ENCODE measurements at regions not wholly inside any gene's neighbourhood (a gene's known extent, or its start where the extent isn't known, plus 50 kb on each side); places are given as distances from the start of the nearest gene placed in this dataset.

- TF ChIP-seq, protein P1, sequence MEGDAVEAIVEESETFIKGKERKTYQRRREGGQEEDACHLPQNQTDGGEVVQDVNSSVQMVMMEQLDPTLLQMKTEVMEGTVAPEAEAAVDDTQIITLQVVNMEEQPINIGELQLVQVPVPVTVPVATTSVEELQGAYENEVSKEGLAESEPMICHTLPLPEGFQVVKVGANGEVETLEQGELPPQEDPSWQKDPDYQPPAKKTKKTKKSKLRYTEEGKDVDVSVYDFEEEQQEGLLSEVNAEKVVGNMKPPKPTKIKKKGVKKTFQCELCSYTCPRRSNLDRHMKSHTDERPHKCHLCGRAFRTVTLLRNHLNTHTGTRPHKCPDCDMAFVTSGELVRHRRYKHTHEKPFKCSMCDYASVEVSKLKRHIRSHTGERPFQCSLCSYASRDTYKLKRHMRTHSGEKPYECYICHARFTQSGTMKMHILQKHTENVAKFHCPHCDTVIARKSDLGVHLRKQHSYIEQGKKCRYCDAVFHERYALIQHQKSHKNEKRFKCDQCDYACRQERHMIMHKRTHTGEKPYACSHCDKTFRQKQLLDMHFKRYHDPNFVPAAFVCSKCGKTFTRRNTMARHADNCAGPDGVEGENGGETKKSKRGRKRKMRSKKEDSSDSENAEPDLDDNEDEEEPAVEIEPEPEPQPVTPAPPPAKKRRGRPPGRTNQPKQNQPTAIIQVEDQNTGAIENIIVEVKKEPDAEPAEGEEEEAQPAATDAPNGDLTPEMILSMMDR (IDR thresholded peaks at IDR 0.05), result no peak
- TF ChIP-seq POLR2A (IDR thresholded peaks at IDR 0.05) (no peak), POLR2AphosphoS5 (IDR thresholded peaks at IDR 0.05) (no peak)
These were observed 568.5 kb downstream of the UTRN start for GRCh38 chr6:144853603-144854002.

Data from upper lobe of left lung (tissue), 4 donors.